GM12878 (cell line): ENCODE measurements at regions not wholly inside any gene's neighbourhood (a gene's known extent, or its start where the extent isn't known, plus 50 kb on each side); places are given as distances from the start of the nearest gene placed in this dataset.

Experiments used
- ATAC-seq: fragments of 200-7000 bp; cut with Tn5 transposase; 3 replicates; pipeline ENCODE4 v1.9.1; 2020; ENCODE audit warnings: mild to moderate bottlenecking, moderate library complexity
- BruUV-seq: library from RNA; stranded (reverse); fragments of 400-500 nt; replicated peaks from 2 replicates; lab custom pipeline; 2021; lab: Mats Ljungman, UMichigan
- CTCF ChIA-PET: fragments of 300-600 bp; sonication (Branson Sonifier 250); formaldehyde crosslinking; extraction: SDS; loops from one replicate; lab custom pipeline; 2021; ENCODE audit warnings: inconsistent platforms; lab: Yijun Ruan, JAX
- POLR2A ChIA-PET: fragments of 350-600 bp; formaldehyde crosslinking; extraction: SDS; loops from one replicate; lab custom pipeline; 2021; ENCODE audit warnings: inconsistent platforms; lab: Charles Lee
- RAD21 ChIA-PET: fragments of 300-600 bp; sonication (Branson Sonifier 250); formaldehyde crosslinking; loops from one replicate; lab custom pipeline; 2023; ENCODE audit warnings: antibody characterized with exemption; ENCODE audit not compliant: unreplicated experiment; lab: Charles Lee
- SMC1A ChIA-PET: fragments of 300-600 bp; sonication (Branson Sonifier 250); formaldehyde crosslinking; loops from one replicate; lab custom pipeline; 2023; ENCODE audit not compliant: unreplicated experiment, uncharacterized antibody; lab: Charles Lee
- DNase-seq: peaks from one replicate; pipeline ENCODE4 v3.0.0-alpha.2; 2011; ENCODE audit warnings: low read depth, low spot score
- FAIRE-seq: peaks from 3 replicates; lab custom pipeline; 2011; peaks lifted over from hg19 to GRCh38; lab: Jason Lieb, UNC
- H2AFZ ChIP-seq: 2 replicates; pipeline ENCODE4 v1.6.0; 2011; ENCODE audit warnings: low read depth, low read length, control low read depth; ENCODE audit not compliant: control insufficient read depth
- H3K27ac ChIP-seq: 2 replicates; pipeline ENCODE4 v1.5.1; 2011; ENCODE audit warnings: control low read depth; ENCODE audit not compliant: control insufficient read depth, insufficient read depth
- H3K27me3 ChIP-seq, 2 experiments: replicated peaks in 1 of 2; 2 replicates each; pipeline versions ENCODE4 v1.6.0 to v1.6.1; 2011; ENCODE audit warnings: low read length in 1 of 2; ENCODE audit not compliant: control insufficient read depth in 2 of 2, insufficient read depth in 2 of 2
- H3K36me3 ChIP-seq, 2 experiments: 2 replicates each; pipeline ENCODE4 v1.5.1; 2011; ENCODE audit warnings: low read length in 1 of 2; ENCODE audit not compliant: control insufficient read depth in 2 of 2, insufficient read depth in 2 of 2
- H3K4me1 ChIP-seq: 2 replicates; pipeline ENCODE4 v1.6.1; 2011; ENCODE audit warnings: mild to moderate bottlenecking, low read length, moderate library complexity, mixed read lengths; ENCODE audit not compliant: control insufficient read depth, insufficient read depth
- H3K4me2 ChIP-seq: 2 replicates; pipeline ENCODE4 v1.6.0; 2011; ENCODE audit warnings: control low read depth; ENCODE audit not compliant: control insufficient read depth, insufficient read depth
- H3K4me3 ChIP-seq: fragments of 200-600 bp; sonication (generic); 2 replicates; pipeline ENCODE4 v1.5.1; 2016
- H3K79me2 ChIP-seq: 2 replicates; pipeline ENCODE4 v1.6.0; 2011; ENCODE audit warnings: low read length; ENCODE audit not compliant: control insufficient read depth, insufficient read depth
- H3K9ac ChIP-seq: 2 replicates; pipeline ENCODE4 v1.8.0; 2011; ENCODE audit warnings: low read length, control low read depth, mixed read lengths; ENCODE audit not compliant: control insufficient read depth, insufficient read depth
- H3K9me3 ChIP-seq: replicated peaks from 3 replicates; pipeline ENCODE4 v1.5.1; 2011; ENCODE audit warnings: mild to moderate bottlenecking, low read length; ENCODE audit not compliant: control insufficient read depth, insufficient read depth
- H4K20me1 ChIP-seq: 2 replicates; pipeline ENCODE4 v1.6.0; 2011; ENCODE audit not compliant: control insufficient read depth, insufficient read depth
- BCLAF1 ChIP-seq: fragments of 450-650 bp; IDR thresholded peaks from 2 replicates; pipeline ENCODE4 v1.6.1; 2017; ENCODE audit warnings: antibody characterized with exemption, mild to moderate bottlenecking, moderate library complexity
- CHD1 ChIP-seq: IDR thresholded peaks from 2 replicates; pipeline ENCODE4 v1.6.1; 2012; ENCODE audit warnings: low read depth, low read length, improper control_type of control experiment
- NR2F1 ChIP-seq: fragments of 450-650 bp; conservative IDR thresholded peaks from 2 replicates; pipeline ENCODE4 v1.6.1; 2017; ENCODE audit warnings: mild to moderate bottlenecking
- SMAD5 ChIP-seq: IDR thresholded peaks from 2 replicates; pipeline ENCODE4 v1.6.1; 2016; ENCODE audit warnings: antibody characterized with exemption, low read depth
- SMC3 ChIP-seq: IDR thresholded peaks from 2 replicates; pipeline ENCODE4 v1.6.1; 2011; ENCODE audit warnings: low read length, improper control_type of control experiment, borderline replicate concordance
- SP1 ChIP-seq: IDR thresholded peaks from one replicate; pipeline ENCODE4 v1.6.1; 2011; ENCODE audit warnings: low read depth, low read length
- YBX1 ChIP-seq: fragments of 450-650 bp; IDR thresholded peaks from 2 replicates; pipeline ENCODE4 v1.6.1; 2016; ENCODE audit warnings: antibody characterized with exemption
- YY1 ChIP-seq: IDR thresholded peaks from 2 replicates; pipeline ENCODE4 v1.6.1; 2011; ENCODE audit warnings: low read depth, mild to moderate bottlenecking, low read length
- ZNF207 ChIP-seq: fragments of 450-650 bp; IDR thresholded peaks from 2 replicates; pipeline ENCODE4 v1.6.1; 2014; ENCODE audit warnings: antibody characterized with exemption, mild to moderate bottlenecking, borderline replicate concordance
- WGBS: methylation state at CpG from one replicate; pipeline ENCODE4 v1.1.6; 2016; ENCODE audit warnings: low lambda C conversion rate; ENCODE audit not compliant: insufficient replicate concordance, insufficient coverage; ENCODE audit errors: missing lambda C conversion rate; 5-methylcytosine and 5-hydroxymethylcytosine counted together
- in situ Hi-C: fragments of 300-500 bp; cut with MboI; formaldehyde crosslinking; loops from 9 replicates; pipeline ENCODE4 v1.14.3; 2018; ENCODE audit warnings: mixed read lengths
- intact Hi-C: fragments of 100-400 bp; cut with micrococcal nuclease; formaldehyde crosslinking; loops from one replicate; pipeline ENCODE4 v1.14.2; 2022; ENCODE audit not compliant: unreplicated experiment

DNA sequence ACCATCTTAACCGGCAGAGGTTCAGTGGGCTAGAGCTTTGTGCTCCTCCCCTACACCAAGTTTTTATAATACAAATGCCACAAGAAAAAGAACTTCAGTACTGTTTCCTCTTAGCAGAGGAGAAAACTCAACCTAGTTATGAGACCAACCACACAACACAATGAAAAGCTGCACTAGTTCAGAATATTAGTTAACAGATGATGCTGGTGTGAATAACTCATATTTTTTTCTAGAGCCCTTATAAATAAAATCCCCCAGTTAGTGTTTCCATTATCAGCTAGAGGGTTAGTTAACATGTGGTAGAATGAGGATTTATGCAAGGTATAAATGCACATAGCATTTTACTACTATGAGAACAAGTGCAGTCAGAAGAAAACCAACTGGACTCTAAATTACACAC, 61.9 kb upstream of the AMN1 start (continued):
- no peak for TF ChIP-seq YY1
- TF ChIP-seq SMC3, result no peak
- no peak for TF ChIP-seq CHD1

GRCh38 chr12:31785318-31785717, 56.5 kb upstream of the AMN1 start:
- peaks cover 3% of the 10 kb centered on the region; the same call in 2 of the 3 replicates for H3K9me3 ChIP-seq
- intact Hi-C loops (no loop called here), in situ Hi-C loops (no loop called here)
- no peak overlapping the region for H3K4me3 ChIP-seq
- no peak for ATAC-seq
- H3K79me2 ChIP-seq, result no peaks in the 10 kb centered on the region
- DNase-seq, result no peak
- H3K4me2 ChIP-seq, result no peak overlapping the region
- CTCF ChIA-PET, result interaction anchor here (0.8 to 1.3 kb wide), 2 partner anchors 9 to 527 kb away, joined by 3 to 4 read pairs; no protein-coding TSS in a partner anchor
- 100% methylated on average over 2 of the region's 2 CpGs for WGBS
- H3K27me3 ChIP-seq, result no peaks in the 10 kb centered on the region
- no peak for FAIRE-seq
- BruUV-seq, result no TSS peak
- no peaks in the 10 kb centered on the region for H3K4me1 ChIP-seq
- H3K27ac ChIP-seq, result no peak overlapping the region
- H4K20me1 ChIP-seq, result no peaks in the 10 kb centered on the region
- SMC1A ChIA-PET, result interaction anchor here (0.7 to 1.3 kb wide), 5 partner anchors 12 to 527 kb away, joined by 3 read pairs; no protein-coding TSS in a partner anchor
- H2AFZ ChIP-seq, result no peak overlapping the region
- POLR2A ChIA-PET, result no interaction called here
- H3K9ac ChIP-seq, result no peak overlapping the region
- TF ChIP-seq NR2F1 (no peak), YBX1 (no peak), SMAD5 (no peak), BCLAF1 (no peak), SP1 (no peak), ZNF207 (no peak)
- RAD21 ChIA-PET, result no interaction called here
- H3K36me3 ChIP-seq, result no peaks in the 10 kb centered on the region
